Ishikawa (cell line): ENCODE measurements at regions not wholly inside any gene's neighbourhood (a gene's known extent, or its start where the extent isn't known, plus 50 kb on each side); places are given as distances from the start of the nearest gene placed in this dataset.

Source experiments
- EGR1 ChIP-seq: IDR thresholded peaks from 2 replicates; pipeline ENCODE4 v1.6.1; 2012
- NFIC ChIP-seq: IDR thresholded peaks from 2 replicates; pipeline ENCODE4 v1.6.1; 2012
- TCF12 ChIP-seq: IDR thresholded peaks from 2 replicates; pipeline ENCODE4 v1.6.1; 2012; ENCODE audit warnings: low read depth
- TEAD4 ChIP-seq: IDR thresholded peaks from 2 replicates; pipeline ENCODE4 v1.6.1; 2012
- YY1 ChIP-seq: IDR thresholded peaks from 2 replicates; pipeline ENCODE4 v1.6.1; 2012; ENCODE audit warnings: low read depth
- ZBTB7A ChIP-seq: IDR thresholded peaks from 2 replicates; pipeline ENCODE4 v1.6.1; 2012; ENCODE audit warnings: low read depth
- TF ChIP-seq, protein P1 (sequence below): IDR thresholded peaks from 2 replicates; pipeline ENCODE4 v1.6.1; 2012
- TF ChIP-seq, protein P2 (sequence below): IDR thresholded peaks from 2 replicates; pipeline ENCODE4 v1.6.1; 2012; ENCODE audit warnings: low read depth, mild to moderate bottlenecking

DNA sequence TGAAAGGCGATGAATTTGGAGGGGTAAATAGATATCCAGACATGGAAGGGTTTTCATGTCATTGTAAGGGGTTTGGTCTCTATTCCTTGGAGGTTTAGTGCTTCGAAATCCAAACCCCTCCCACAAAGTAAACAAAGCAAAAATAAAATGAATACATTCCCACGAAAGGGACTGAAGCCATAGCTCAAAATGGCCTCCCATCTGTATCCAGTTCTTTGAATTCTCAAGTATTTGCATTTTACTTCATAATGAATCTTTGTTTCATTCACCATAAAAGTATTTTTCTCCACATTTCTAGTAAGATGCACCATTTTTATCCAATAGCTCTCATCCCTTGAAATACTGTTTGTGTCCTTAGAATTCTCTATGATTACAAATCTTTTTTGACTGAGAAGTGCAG lies 103.2 kb upstream of the DTNA start:
- no peak for TF ChIP-seq TEAD4
- TF ChIP-seq YY1: no peak
- TF ChIP-seq, protein P1, sequence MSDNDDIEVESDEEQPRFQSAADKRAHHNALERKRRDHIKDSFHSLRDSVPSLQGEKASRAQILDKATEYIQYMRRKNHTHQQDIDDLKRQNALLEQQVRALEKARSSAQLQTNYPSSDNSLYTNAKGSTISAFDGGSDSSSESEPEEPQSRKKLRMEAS: no peak
- TF ChIP-seq TCF12: no peak
- TF ChIP-seq NFIC: no peak
- TF ChIP-seq, protein P2, sequence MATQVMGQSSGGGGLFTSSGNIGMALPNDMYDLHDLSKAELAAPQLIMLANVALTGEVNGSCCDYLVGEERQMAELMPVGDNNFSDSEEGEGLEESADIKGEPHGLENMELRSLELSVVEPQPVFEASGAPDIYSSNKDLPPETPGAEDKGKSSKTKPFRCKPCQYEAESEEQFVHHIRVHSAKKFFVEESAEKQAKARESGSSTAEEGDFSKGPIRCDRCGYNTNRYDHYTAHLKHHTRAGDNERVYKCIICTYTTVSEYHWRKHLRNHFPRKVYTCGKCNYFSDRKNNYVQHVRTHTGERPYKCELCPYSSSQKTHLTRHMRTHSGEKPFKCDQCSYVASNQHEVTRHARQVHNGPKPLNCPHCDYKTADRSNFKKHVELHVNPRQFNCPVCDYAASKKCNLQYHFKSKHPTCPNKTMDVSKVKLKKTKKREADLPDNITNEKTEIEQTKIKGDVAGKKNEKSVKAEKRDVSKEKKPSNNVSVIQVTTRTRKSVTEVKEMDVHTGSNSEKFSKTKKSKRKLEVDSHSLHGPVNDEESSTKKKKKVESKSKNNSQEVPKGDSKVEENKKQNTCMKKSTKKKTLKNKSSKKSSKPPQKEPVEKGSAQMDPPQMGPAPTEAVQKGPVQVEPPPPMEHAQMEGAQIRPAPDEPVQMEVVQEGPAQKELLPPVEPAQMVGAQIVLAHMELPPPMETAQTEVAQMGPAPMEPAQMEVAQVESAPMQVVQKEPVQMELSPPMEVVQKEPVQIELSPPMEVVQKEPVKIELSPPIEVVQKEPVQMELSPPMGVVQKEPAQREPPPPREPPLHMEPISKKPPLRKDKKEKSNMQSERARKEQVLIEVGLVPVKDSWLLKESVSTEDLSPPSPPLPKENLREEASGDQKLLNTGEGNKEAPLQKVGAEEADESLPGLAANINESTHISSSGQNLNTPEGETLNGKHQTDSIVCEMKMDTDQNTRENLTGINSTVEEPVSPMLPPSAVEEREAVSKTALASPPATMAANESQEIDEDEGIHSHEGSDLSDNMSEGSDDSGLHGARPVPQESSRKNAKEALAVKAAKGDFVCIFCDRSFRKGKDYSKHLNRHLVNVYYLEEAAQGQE: no peak
- no peak for TF ChIP-seq EGR1
- TF ChIP-seq ZBTB7A: no peak
